SK-N-SH treated with all-trans-retinoic acid at 6 μM for 48 hours (cell line): ENCODE measurements at regions not wholly inside any gene's neighbourhood (a gene's known extent, or its start where the extent isn't known, plus 50 kb on each side); places are given as distances from the start of the nearest gene placed in this dataset.

Experiments
- GLIS3 ChIP-seq: fragments of 250-450 bp; sonication (Bioruptor Pico); IDR thresholded peaks from 2 replicates; pipeline ENCODE4 v1.5.0; 2020; ENCODE audit warnings: mild to moderate bottlenecking, moderate library complexity
- ZFP30 ChIP-seq: fragments of 450-650 bp; formaldehyde crosslinking; IDR thresholded peaks from 2 replicates; pipeline ENCODE4 v1.5.0; 2022; ENCODE audit warnings: mild to moderate bottlenecking, moderate library complexity

GRCh38 chr9:1726993-1727759 lies 288.0 kb upstream of the SMARCA2 start:
- TF ChIP-seq ZFP30, result no peak
- no peak for TF ChIP-seq GLIS3
